Endothelial cell of umbilical vein (primary cell): ENCODE measurements at regions not wholly inside any gene's neighbourhood (a gene's known extent, or its start where the extent isn't known, plus 50 kb on each side); places are given as distances from the start of the nearest gene placed in this dataset.

Source experiments
- BruUV-seq: library from RNA; stranded (reverse); fragments of 400-500 nt; replicated peaks from 2 replicates; lab custom pipeline; 2021; lab: Mats Ljungman, UMichigan
- CTCF ChIA-PET: fragments of 300-600, 350-600 bp; sonication (Branson Sonifier 250); formaldehyde crosslinking; loops from one replicate; lab custom pipeline; 2021; ENCODE audit warnings: antibody characterized with exemption, inconsistent platforms; lab: Charles Lee
- POLR2A ChIA-PET: fragments of 300-600, 350-600 bp; sonication (Branson Sonifier 250); formaldehyde crosslinking; loops from one replicate; lab custom pipeline; 2021; ENCODE audit warnings: antibody characterized with exemption, inconsistent platforms; lab: Charles Lee
- DNase-seq: peaks from one replicate; pipeline ENCODE4 v3.0.0-alpha.2; 2011; ENCODE audit warnings: low read depth, low spot score
- FAIRE-seq: peaks from 2 replicates; lab custom pipeline; 2011; peaks lifted over from hg19 to GRCh38; lab: Jason Lieb, UNC
- H2AFZ ChIP-seq: 2 replicates; pipeline ENCODE4 v1.6.0; 2012; ENCODE audit warnings: low read depth, low read length, control low read depth, inconsistent platforms
- H3K27ac ChIP-seq: 2 replicates; pipeline ENCODE4 v1.5.1; 2011; ENCODE audit warnings: low read depth, mild to moderate bottlenecking, control low read depth, low read length, moderate library complexity; ENCODE audit not compliant: insufficient read depth
- H3K27me3 ChIP-seq, 2 experiments: 2 replicates each; pipeline versions ENCODE4 v1.6.0 to v1.6.1; 2011; ENCODE audit warnings: low read length in 2 of 2, mixed read lengths in 1 of 2; ENCODE audit not compliant: control insufficient read depth in 2 of 2, insufficient read depth in 2 of 2
- H3K36me3 ChIP-seq, 2 experiments: 2 replicates in 1 of 2; 3 replicates in 1 of 2; pipeline ENCODE4 v1.5.1; 2011; ENCODE audit warnings: low read length in 2 of 2, mild to moderate bottlenecking in 1 of 2, moderate library complexity in 1 of 2; ENCODE audit not compliant: control insufficient read depth in 2 of 2, insufficient read depth in 2 of 2; ENCODE audit errors: extremely low read depth in 1 of 2
- H3K4me1 ChIP-seq: 3 replicates; pipeline ENCODE4 v1.5.1; 2011; ENCODE audit warnings: mild to moderate bottlenecking, low read length; ENCODE audit not compliant: control insufficient read depth, insufficient read depth; ENCODE audit errors: extremely low read depth
- H3K4me2 ChIP-seq: 2 replicates; pipeline ENCODE4 v1.6.1; 2011; ENCODE audit warnings: low read length, control low read depth, mixed read lengths; ENCODE audit not compliant: insufficient read depth
- H3K4me3 ChIP-seq, 3 experiments: fragments of 200-600 bp in 1 of 3; sonication (generic), shearing (Covaris generic) in 1 of 3; replicated peaks in 1 of 3; 2 replicates each; pipeline ENCODE4 v1.5.1; 2011 to 2016; ENCODE audit warnings: control low read depth in 3 of 3, low read length in 3 of 3, mild to moderate bottlenecking in 2 of 3, inconsistent platforms in 1 of 3, low read depth in 1 of 3, moderate library complexity in 1 of 3; ENCODE audit not compliant: insufficient read depth in 1 of 3
- H3K79me2 ChIP-seq: 2 replicates; pipeline ENCODE4 v1.6.0; 2012; ENCODE audit warnings: low read length, inconsistent platforms; ENCODE audit not compliant: control insufficient read depth, insufficient read depth
- H3K9ac ChIP-seq: replicated peaks from 2 replicates; pipeline ENCODE3; 2011; ENCODE audit warnings: low read length, control low read depth; ENCODE audit not compliant: insufficient read depth; ENCODE audit errors: extremely low read depth
- H3K9me1 ChIP-seq: replicated peaks from 3 replicates; pipeline ENCODE4 v1.6.0; 2011; ENCODE audit warnings: mild to moderate bottlenecking, low read length; ENCODE audit not compliant: control insufficient read depth, insufficient read depth; ENCODE audit errors: extremely low read depth
- H3K9me3 ChIP-seq: replicated peaks from 2 replicates; pipeline ENCODE4 v1.5.1; 2012; ENCODE audit warnings: low read length, inconsistent platforms; ENCODE audit not compliant: control insufficient read depth, insufficient read depth
- H4K20me1 ChIP-seq: replicated peaks from 2 replicates; pipeline ENCODE3; 2011; ENCODE audit warnings: mild to moderate bottlenecking, low read length; ENCODE audit not compliant: control insufficient read depth, insufficient read depth; ENCODE audit errors: extremely low read depth
- EZH2 ChIP-seq: IDR thresholded peaks from 2 replicates; pipeline ENCODE4 v1.6.1; 2012; ENCODE audit warnings: borderline replicate concordance, low read depth, mild to moderate bottlenecking, moderate library complexity, low read length, inconsistent platforms; ENCODE audit not compliant: severe bottlenecking
- FOS ChIP-seq: IDR thresholded peaks from 2 replicates; pipeline ENCODE4 v1.6.1; 2011; ENCODE audit warnings: mild to moderate bottlenecking, low read length, moderate library complexity, borderline replicate concordance; ENCODE audit not compliant: insufficient read depth
- GATA2 ChIP-seq: IDR thresholded peaks from 2 replicates; pipeline ENCODE4 v1.7.0; 2011; ENCODE audit warnings: low read depth, mild to moderate bottlenecking, moderate library complexity, mixed read lengths, low read length; ENCODE audit not compliant: insufficient read length, insufficient read depth
- JUN ChIP-seq: IDR thresholded peaks from 2 replicates; pipeline ENCODE4 v1.6.1; 2011; ENCODE audit warnings: borderline replicate concordance, low read depth; ENCODE audit not compliant: insufficient read length, insufficient read depth
- MYC ChIP-seq: IDR thresholded peaks from one replicate; pipeline ENCODE4 v1.6.1; 2011; ENCODE audit warnings: mild to moderate bottlenecking, low read depth, low read length
- POLR2A ChIP-seq: IDR thresholded peaks from 2 replicates; pipeline ENCODE4 v1.6.1; 2012; ENCODE audit warnings: low read depth, mild to moderate bottlenecking, control low read depth, low read length
- POLR2AphosphoS5 ChIP-seq: IDR thresholded peaks from 2 replicates; pipeline ENCODE4 v1.6.1; 2012; ENCODE audit warnings: low read depth, mild to moderate bottlenecking, control low read depth, low read length, moderate library complexity; ENCODE audit not compliant: insufficient read depth
- dilution Hi-C: fragments of 300-500 bp; cut with MboI; formaldehyde crosslinking; loops from one replicate; pipeline ENCODE4 v1.15.0; 2019; ENCODE audit warnings: low sequenced_read_pairs; ENCODE audit not compliant: extremely low pct_ligation_motif_present
- intact Hi-C: fragments of 100-400 bp; cut with micrococcal nuclease; formaldehyde crosslinking; loops from one replicate; pipeline ENCODE4 v1.10.0; 2022
- TF ChIP-seq, protein P1 (sequence below), 2 donors: IDR thresholded peaks; 1 replicate in 1 of 2; 2 replicates in 1 of 2; pipeline ENCODE4 v1.5.1; 2011; ENCODE audit warnings: low read length in 2 of 2, mild to moderate bottlenecking in 2 of 2, moderate library complexity in 2 of 2, control low read depth in 1 of 2, inconsistent platforms in 1 of 2, low read depth in 1 of 2; ENCODE audit not compliant: insufficient read depth in 1 of 2; ENCODE audit errors: extremely low read depth in 1 of 2
- TF ChIP-seq, protein P2 (sequence below): IDR thresholded peaks from 2 replicates; pipeline ENCODE4 v1.6.1; 2011; ENCODE audit not compliant: insufficient read depth, insufficient read length

DNA sequence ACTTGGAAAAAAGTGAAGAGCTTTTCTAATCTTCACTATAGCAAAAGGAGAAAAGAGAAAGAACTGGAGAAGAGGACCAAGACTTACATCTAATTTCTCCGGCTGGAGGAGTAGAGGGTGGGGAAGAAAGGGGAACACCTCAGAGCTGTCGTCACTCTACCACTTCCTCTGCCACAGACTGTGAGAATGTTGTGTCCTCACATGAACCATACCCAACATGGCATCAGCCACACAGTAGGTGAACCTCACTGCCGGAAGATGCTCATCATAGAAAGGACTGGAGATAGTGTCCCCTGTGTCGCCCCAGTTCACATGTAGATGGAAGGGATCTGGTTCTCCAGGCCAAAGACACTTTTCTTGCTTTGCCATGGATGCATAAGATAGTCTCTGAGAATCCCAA, 604.4 kb upstream of the NOX3 start:
- Histone ChIP-seq H3K9ac (no peak overlapping the region), H3K27me3 (no peaks in the 10 kb centered on the region), H4K20me1 (no peaks in the 10 kb centered on the region), H3K4me2 (no peak overlapping the region), H3K4me3 (no peak overlapping the region), H3K4me1 (no peaks in the 10 kb centered on the region), H2AFZ (no peak overlapping the region), H3K9me3 (no peaks in the 10 kb centered on the region), H3K79me2 (no peaks in the 10 kb centered on the region), H3K36me3 (no peaks in the 10 kb centered on the region), H3K9me1 (no peaks in the 10 kb centered on the region), H3K27ac (no peak overlapping the region)
- ChIA-PET POLR2A (no interaction called here), CTCF (no interaction called here)
- intact Hi-C loops (no loop called here), dilution Hi-C loops (no loop called here)
- TF ChIP-seq EZH2, result no peak
- no peak for TF ChIP-seq POLR2A
- TF ChIP-seq, protein P1, sequence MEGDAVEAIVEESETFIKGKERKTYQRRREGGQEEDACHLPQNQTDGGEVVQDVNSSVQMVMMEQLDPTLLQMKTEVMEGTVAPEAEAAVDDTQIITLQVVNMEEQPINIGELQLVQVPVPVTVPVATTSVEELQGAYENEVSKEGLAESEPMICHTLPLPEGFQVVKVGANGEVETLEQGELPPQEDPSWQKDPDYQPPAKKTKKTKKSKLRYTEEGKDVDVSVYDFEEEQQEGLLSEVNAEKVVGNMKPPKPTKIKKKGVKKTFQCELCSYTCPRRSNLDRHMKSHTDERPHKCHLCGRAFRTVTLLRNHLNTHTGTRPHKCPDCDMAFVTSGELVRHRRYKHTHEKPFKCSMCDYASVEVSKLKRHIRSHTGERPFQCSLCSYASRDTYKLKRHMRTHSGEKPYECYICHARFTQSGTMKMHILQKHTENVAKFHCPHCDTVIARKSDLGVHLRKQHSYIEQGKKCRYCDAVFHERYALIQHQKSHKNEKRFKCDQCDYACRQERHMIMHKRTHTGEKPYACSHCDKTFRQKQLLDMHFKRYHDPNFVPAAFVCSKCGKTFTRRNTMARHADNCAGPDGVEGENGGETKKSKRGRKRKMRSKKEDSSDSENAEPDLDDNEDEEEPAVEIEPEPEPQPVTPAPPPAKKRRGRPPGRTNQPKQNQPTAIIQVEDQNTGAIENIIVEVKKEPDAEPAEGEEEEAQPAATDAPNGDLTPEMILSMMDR (IDR thresholded peaks at IDR 0.05; ENCODE audit: extremely low read depth in 1 of 2, insufficient read depth in 1 of 2, low read depth in 1 of 2, low read length in 2 of 2), result no peak
- no peak for TF ChIP-seq GATA2
- TF ChIP-seq JUN, result no peak
- TF ChIP-seq, protein P2, sequence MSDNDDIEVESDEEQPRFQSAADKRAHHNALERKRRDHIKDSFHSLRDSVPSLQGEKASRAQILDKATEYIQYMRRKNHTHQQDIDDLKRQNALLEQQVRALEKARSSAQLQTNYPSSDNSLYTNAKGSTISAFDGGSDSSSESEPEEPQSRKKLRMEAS, result no peak
- TF ChIP-seq FOS, result no peak
- no peak for TF ChIP-seq MYC
- TF ChIP-seq POLR2AphosphoS5, result no peak
- BruUV-seq, result no TSS peak
- DNase-seq, result no peak
- no peak for FAIRE-seq
